ENCODE measurements at regions not wholly inside any gene's neighbourhood (a gene's known extent, or its start where the extent isn't known, plus 50 kb on each side); places are given as distances from the start of the nearest gene placed in this dataset.

- no peaks in the 10 kb centered on the region for H3K36me3 ChIP-seq (ENCODE audit: insufficient read depth, low read length)
- no peak overlapping the region for H3K4me2 ChIP-seq (ENCODE audit: insufficient read depth, low read length)
- no peaks in the 10 kb centered on the region for H3K4me1 ChIP-seq (ENCODE audit: insufficient read depth, low read length)
- no peak for DNase-seq (ENCODE audit: insufficient read length, low spot score, missing footprints)
- no peaks in the 10 kb centered on the region for H3K27me3 ChIP-seq (ENCODE audit: insufficient read depth, low read length)
- no peaks in the 10 kb centered on the region for H3K79me2 ChIP-seq (ENCODE audit: insufficient read depth, low read length)
- TF ChIP-seq CTCF (IDR thresholded peaks at IDR 0.05; ENCODE audit: extremely low read depth, low read depth, low read length), result no peak
- H4K20me1 ChIP-seq (ENCODE audit: insufficient read depth, low read length), result no peaks in the 10 kb centered on the region
- no peak overlapping the region for H3K27ac ChIP-seq (ENCODE audit: low read depth, low read length)
- H2AFZ ChIP-seq (ENCODE audit: low read length), result no peak overlapping the region
- H3K9me3 ChIP-seq (ENCODE audit: low read depth, low read length), result peaks cover 3% of the 10 kb centered on the region
- H3K4me3 ChIP-seq (ENCODE audit: insufficient read depth, low read length), result no peak overlapping the region
Observed at GRCh38 chr4:64022560-64022959, 386.7 kb downstream of the TECRL start.

- H3K27ac ChIP-seq (ENCODE audit: low read depth, low read length), result no peak overlapping the region
- no peaks in the 10 kb centered on the region for H4K20me1 ChIP-seq (ENCODE audit: insufficient read depth, low read length)
- no peak for DNase-seq (ENCODE audit: insufficient read length, low spot score, missing footprints)
- no peak overlapping the region for H3K4me2 ChIP-seq (ENCODE audit: insufficient read depth, low read length)
- no peak overlapping the region for H2AFZ ChIP-seq (ENCODE audit: low read length)
- no peak overlapping the region for H3K4me3 ChIP-seq (ENCODE audit: insufficient read depth, low read length)
- no peak for TF ChIP-seq CTCF (IDR thresholded peaks at IDR 0.05; ENCODE audit: extremely low read depth, low read depth, low read length)
- H3K36me3 ChIP-seq (ENCODE audit: insufficient read depth, low read length), result no peaks in the 10 kb centered on the region
- no peaks in the 10 kb centered on the region for H3K27me3 ChIP-seq (ENCODE audit: insufficient read depth, low read length)
- no peaks in the 10 kb centered on the region for H3K79me2 ChIP-seq (ENCODE audit: insufficient read depth, low read length)
- peaks cover 6% of the 10 kb centered on the region for H3K9me3 ChIP-seq (ENCODE audit: low read depth, low read length)
- H3K4me1 ChIP-seq (ENCODE audit: insufficient read depth, low read length), result no peaks in the 10 kb centered on the region
Observed at GRCh38 chr4:64016893-64017292, 392.4 kb downstream of the TECRL start.

- no peak for DNase-seq (ENCODE audit: insufficient read length, low spot score, missing footprints)
- H3K36me3 ChIP-seq (ENCODE audit: insufficient read depth, low read length), result no peaks in the 10 kb centered on the region
- no peak for TF ChIP-seq CTCF (IDR thresholded peaks at IDR 0.05; ENCODE audit: extremely low read depth, low read depth, low read length)
- no peaks in the 10 kb centered on the region for H4K20me1 ChIP-seq (ENCODE audit: insufficient read depth, low read length)
- no peak overlapping the region for H3K4me3 ChIP-seq (ENCODE audit: insufficient read depth, low read length)
- H3K27ac ChIP-seq (ENCODE audit: low read depth, low read length), result no peak overlapping the region
- no peaks in the 10 kb centered on the region for H3K79me2 ChIP-seq (ENCODE audit: insufficient read depth, low read length)
- no peaks in the 10 kb centered on the region for H3K4me1 ChIP-seq (ENCODE audit: insufficient read depth, low read length)
- no peak overlapping the region for H3K4me2 ChIP-seq (ENCODE audit: insufficient read depth, low read length)
- no peak overlapping the region for H2AFZ ChIP-seq (ENCODE audit: low read length)
- H3K27me3 ChIP-seq (ENCODE audit: insufficient read depth, low read length), result no peaks in the 10 kb centered on the region
- peaks cover 6% of the 10 kb centered on the region for H3K9me3 ChIP-seq (ENCODE audit: low read depth, low read length)
Observed at GRCh38 chr4:64014647-64015046, 394.6 kb downstream of the TECRL start.

GRCh38 chr4:64001229-64001898 is 407.9 kb downstream of the TECRL start:
- Histone ChIP-seq H3K27ac (ENCODE audit: low read depth, low read length) (no peak overlapping the region), H3K4me1 (ENCODE audit: insufficient read depth, low read length) (no peaks in the 10 kb centered on the region), H3K27me3 (ENCODE audit: insufficient read depth, low read length) (no peaks in the 10 kb centered on the region), H3K4me3 (ENCODE audit: insufficient read depth, low read length) (no peak overlapping the region), H4K20me1 (ENCODE audit: insufficient read depth, low read length) (no peaks in the 10 kb centered on the region), H3K36me3 (ENCODE audit: insufficient read depth, low read length) (no peaks in the 10 kb centered on the region), H3K9me3 (ENCODE audit: low read depth, low read length) (no peaks in the 10 kb centered on the region), H2AFZ (ENCODE audit: low read length) (no peak overlapping the region), H3K79me2 (ENCODE audit: insufficient read depth, low read length) (no peaks in the 10 kb centered on the region), H3K4me2 (ENCODE audit: insufficient read depth, low read length) (no peak overlapping the region)
- TF ChIP-seq CTCF (IDR thresholded peaks at IDR 0.05; ENCODE audit: extremely low read depth, low read depth, low read length), result no peak
- DNase-seq (ENCODE audit: insufficient read length, low spot score, missing footprints), result no peak

Data from osteoblast (primary cell).